ENCODE measurements at regions not wholly inside any gene's neighbourhood (a gene's known extent, or its start where the extent isn't known, plus 50 kb on each side); places are given as distances from the start of the nearest gene placed in this dataset.

GRCh38 chr1:88462488-88463261 is 221.4 kb upstream of the PKN2 start:
- H3K9me3 ChIP-seq: no peaks in the 10 kb centered on the region
- peak overlapping the region in 3 of 4 donors; percentile 35 to 47 (median 38) for H3K4me3 ChIP-seq
- in situ Hi-C loops (cut with MboI; ENCODE audit: low pct_ligation_motif_present in 1 of 4, low pct_unique_long_range_greater_than_20kb in 1 of 4, low sequenced_read_pairs in 3 of 4): no loop called here
- peaks cover 18% of the 10 kb centered on the region for H3K27me3 ChIP-seq
- TF ChIP-seq POLR2A (IDR thresholded peaks at IDR 0.05) (no peak), EP300 (IDR thresholded peaks at IDR 0.05; ENCODE audit: low read depth) (no peak), POLR2AphosphoS5 (IDR thresholded peaks at IDR 0.05) (no peak), CTCF (IDR thresholded peaks at IDR 0.05) (no peak)
- H3K27ac ChIP-seq: peak overlapping the region; percentile 69 to 78 (median 72)
- peaks cover 0 to 7% (median 2%) of the 10 kb centered on the region in 4 donors for H3K4me1 ChIP-seq
- WGBS, 2 donors (ENCODE audit: low coverage in 1 of 2): 4 to 27% methylated on average over 4 to 19 of the region's 69 CpGs
- DNase-seq: no peak
- H3K36me3 ChIP-seq: no peaks in the 10 kb centered on the region
- intact Hi-C loops (cut with DNase I; ENCODE audit: low total_unique reads): no loop called here

GRCh38 chr1:88463401-88463985 is 220.6 kb upstream of the PKN2 start:
- H3K9me3 ChIP-seq: no peaks in the 10 kb centered on the region
- DNase-seq: no peak
- H3K4me1 ChIP-seq: peaks cover 0 to 7% (median 2%) of the 10 kb centered on the region in 4 donors
- TF ChIP-seq POLR2AphosphoS5 (IDR thresholded peaks at IDR 0.05) (no peak), POLR2A (IDR thresholded peaks at IDR 0.05) (no peak), CTCF (IDR thresholded peaks at IDR 0.05) (no peak), EP300 (IDR thresholded peaks at IDR 0.05; ENCODE audit: low read depth) (no peak)
- H3K27me3 ChIP-seq: peaks cover 18% of the 10 kb centered on the region
- peak overlapping the region in 3 of 4 donors; percentile 69 to 78 (median 75) for H3K27ac ChIP-seq
- WGBS, 2 donors (ENCODE audit: low coverage in 1 of 2): 48 to 53% methylated on average over 5 to 7 of the region's 7 CpGs
- no peak overlapping the region for H3K4me3 ChIP-seq
- in situ Hi-C loops (cut with MboI; ENCODE audit: low pct_ligation_motif_present in 1 of 4, low pct_unique_long_range_greater_than_20kb in 1 of 4, low sequenced_read_pairs in 3 of 4) (no loop called here), intact Hi-C loops (cut with DNase I; ENCODE audit: low total_unique reads) (no loop called here)
- H3K36me3 ChIP-seq: no peaks in the 10 kb centered on the region

GRCh38 chr1:88466011-88466410 is 218.1 kb upstream of the PKN2 start:
- in situ Hi-C loops (cut with MboI; ENCODE audit: low pct_ligation_motif_present in 1 of 4, low pct_unique_long_range_greater_than_20kb in 1 of 4, low sequenced_read_pairs in 3 of 4): no loop called here
- intact Hi-C loops (cut with DNase I; ENCODE audit: low total_unique reads): no loop called here
- WGBS, 2 donors (ENCODE audit: low coverage in 1 of 2): 83 to 86% methylated on average over 4 of the region's 4 CpGs
- no peak overlapping the region for H3K27ac ChIP-seq
- H3K27me3 ChIP-seq: peaks cover 18% of the 10 kb centered on the region
- TF ChIP-seq POLR2A (IDR thresholded peaks at IDR 0.05): no peak
- TF ChIP-seq POLR2AphosphoS5 (IDR thresholded peaks at IDR 0.05): no peak
- no peak for TF ChIP-seq EP300 (IDR thresholded peaks at IDR 0.05; ENCODE audit: low read depth)
- no peak for TF ChIP-seq CTCF (IDR thresholded peaks at IDR 0.05)
- no peak for DNase-seq
- no peaks in the 10 kb centered on the region for H3K36me3 ChIP-seq
- no peak overlapping the region for H3K4me3 ChIP-seq
- peaks cover 0 to 7% (median 2%) of the 10 kb centered on the region in 4 donors for H3K4me1 ChIP-seq
- H3K9me3 ChIP-seq: no peaks in the 10 kb centered on the region

GRCh38 chr1:88466899-88467580 is 217.0 kb upstream of the PKN2 start:
- DNase-seq: no peak
- in situ Hi-C loops (cut with MboI; ENCODE audit: low pct_ligation_motif_present in 1 of 4, low pct_unique_long_range_greater_than_20kb in 1 of 4, low sequenced_read_pairs in 3 of 4): no loop called here
- WGBS, 2 donors (ENCODE audit: low coverage in 1 of 2): 95% methylated on average over 41 of the region's 55 CpGs; no CpG with 5 or more reads in 1 of the 2 donors

More at GRCh38 chr1:88466899-88467580, 217.0 kb upstream of the PKN2 start:
- Histone ChIP-seq H3K27me3 (peaks cover 13% of the 10 kb centered on the region), H3K27ac (no peak overlapping the region), H3K36me3 (no peaks in the 10 kb centered on the region), H3K9me3 (no peaks in the 10 kb centered on the region), H3K4me1 (peaks cover 0 to 4% (median 2%) of the 10 kb centered on the region in 4 donors), H3K4me3 (no peak overlapping the region)
- TF ChIP-seq EP300 (IDR thresholded peaks at IDR 0.05; ENCODE audit: low read depth) (no peak), POLR2A (IDR thresholded peaks at IDR 0.05) (no peak), POLR2AphosphoS5 (IDR thresholded peaks at IDR 0.05) (no peak)
- intact Hi-C loops (cut with DNase I; ENCODE audit: low total_unique reads): no loop called here
